ENCODE measurements at regions not wholly inside any gene's neighbourhood (a gene's known extent, or its start where the extent isn't known, plus 50 kb on each side); places are given as distances from the start of the nearest gene placed in this dataset.

GRCh38 chr12:23039834-23040233 is 414.9 kb downstream of the ETNK1 start:
- no peak overlapping the region for H3K9ac ChIP-seq (ENCODE audit: low read depth, low read length)
- intact Hi-C loops (cut with micrococcal nuclease) (no loop called here), dilution Hi-C loops (cut with HindIII; ENCODE audit: low sequenced_read_pairs, unreplicated experiment) (no loop called here), in situ Hi-C loops (cut with MboI; ENCODE audit: low sequenced_read_pairs) (no loop called here)
- peak overlapping the region; percentile 61 for H3K4ac ChIP-seq (ENCODE audit: low read depth, low read length)
- 0 out of 3 replicates have a peak overlapping the region, but pooled peaks have one; percentile 22 for H2BK15ac ChIP-seq (ENCODE audit: low read depth, low read length)
- H4K91ac ChIP-seq (ENCODE audit: insufficient read depth, low read depth, low read length) = no peak overlapping the region; the same call in 1 of the 2 replicates
- CTCF ChIA-PET = no interaction called here
- peak overlapping the region; percentile 85; the same call in 1 of the 2 replicates for H3K14ac ChIP-seq (replicated peaks; ENCODE audit: low read depth, low read length)
- no peaks in the 10 kb centered on the region for H3K79me1 ChIP-seq (ENCODE audit: low read depth in 1 of 2, low read length in 2 of 2)
- H3K27ac ChIP-seq (ENCODE audit: insufficient read depth, low read length) = 0 out of 2 replicates have a peak overlapping the region, but pooled peaks have one; percentile 5
- peak overlapping the region; percentile 64; the same call in 1 of the 2 replicates for H3K18ac ChIP-seq (ENCODE audit: low read depth, low read length)
- peak overlapping the region; percentile 53; the same call in 1 of the 2 replicates for H3K23ac ChIP-seq (ENCODE audit: low read depth, low read length)
- BruUV-seq (replicated peaks) = no TSS peak
- DNase-seq (peak; percentile 83), ATAC-seq (ENCODE audit: low read depth) (peak; percentile 92)
- H2AK9ac ChIP-seq (replicated peaks; ENCODE audit: low read depth, low read length, poor library complexity) = no peak overlapping the region
- no peaks in the 10 kb centered on the region for H3K9me3 ChIP-seq (ENCODE audit: control insufficient read depth, insufficient read depth, low read length)
- H3K56ac ChIP-seq (ENCODE audit: extremely low read depth, insufficient read depth, low read length) = no peak overlapping the region
- no peaks in the 10 kb centered on the region for H4K20me1 ChIP-seq (ENCODE audit: insufficient read depth, low read length)
- no peaks in the 10 kb centered on the region for H3K9me1 ChIP-seq (ENCODE audit: insufficient read depth, low read length)
- peak overlapping the region; percentile 62 for H2BK5ac ChIP-seq (ENCODE audit: low read depth, low read length, poor library complexity, severe bottlenecking)
- no CpG with 5 or more reads among the region's 2 CpGs for WGBS, 2 experiments (ENCODE audit: extremely low coverage in 2 of 2, insufficient read length in 1 of 2)
- H3K4me2 ChIP-seq (ENCODE audit: low read depth, low read length) = peak overlapping the region; percentile 84
- H3K36me3 ChIP-seq (ENCODE audit: control insufficient read depth, insufficient read depth, low read length) = no peaks in the 10 kb centered on the region
- no peak overlapping the region for H3K4me3 ChIP-seq (ENCODE audit: insufficient read depth, low read depth, low read length)
- peak overlapping the region; percentile 39; the same call in 1 of the 2 replicates for H2BK20ac ChIP-seq (ENCODE audit: low read depth, low read length)
- peak overlapping the region; percentile 82; the same call in 1 of the 2 replicates for H2BK120ac ChIP-seq (ENCODE audit: low read depth, low read length)
- peak overlapping the region; percentile 14; the same call in 1 of the 2 replicates for H2AK5ac ChIP-seq (ENCODE audit: low read depth, low read length)
- no peak overlapping the region; a peak in 2 of 4 replicates for H4K8ac ChIP-seq (ENCODE audit: low read depth in 2 of 2, low read length in 2 of 2)
- H3K4me1 ChIP-seq (ENCODE audit: control insufficient read depth, insufficient read depth, low read length) = peaks cover 3% of the 10 kb centered on the region
- H4K5ac ChIP-seq (ENCODE audit: low read depth, low read length) = no peak overlapping the region
- POLR2A ChIA-PET (ENCODE audit: unreplicated experiment) = no interaction called here
- TF ChIP-seq CHD1 (IDR thresholded peaks at IDR 0.05; ENCODE audit: low read depth, low read length) = no peak
- no peak for TF ChIP-seq MAZ (IDR thresholded peaks at IDR 0.05; ENCODE audit: borderline replicate concordance, low read depth, low read length)
- TF ChIP-seq ELK1 (IDR thresholded peaks at IDR 0.05; ENCODE audit: borderline replicate concordance, low read depth, low read length) = no peak
- H2AFZ ChIP-seq (replicated peaks; ENCODE audit: low read length, poor library complexity) = peak overlapping the region; percentile 54
- no peaks in the 10 kb centered on the region for H3K27me3 ChIP-seq (ENCODE audit: control insufficient read depth, insufficient read depth, low read length)
